ENCODE measurements at regions not wholly inside any gene's neighbourhood (a gene's known extent, or its start where the extent isn't known, plus 50 kb on each side); places are given as distances from the start of the nearest gene placed in this dataset.

DNA sequence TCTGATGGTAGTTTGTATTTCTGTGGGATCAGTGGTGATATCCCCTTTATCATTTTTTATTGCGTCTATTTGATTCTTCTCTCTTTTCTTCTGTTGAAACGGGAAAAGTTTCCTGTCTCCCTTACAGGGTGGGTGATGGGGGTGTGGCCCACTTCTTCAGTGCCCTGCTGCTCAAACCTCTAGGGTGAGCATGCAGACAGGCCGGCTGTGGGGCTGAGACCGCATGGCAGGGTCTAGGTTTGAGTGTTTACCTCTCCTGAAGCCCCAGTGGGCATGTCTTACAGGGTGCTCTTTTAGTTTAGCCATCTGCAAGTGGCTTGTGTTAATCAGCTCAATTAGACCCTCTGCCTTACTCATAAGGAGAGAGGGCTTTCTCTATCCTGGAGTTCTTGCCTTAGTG lies 450.0 kb upstream of the EPHA3 start:
- WGBS, 2 donors = 93% methylated on average over 4 of the region's 4 CpGs
- intact Hi-C loops (cut with DNase I) = no loop called here
- TF ChIP-seq POLR2AphosphoS5 (IDR thresholded peaks at IDR 0.05) (no peak), EP300 (IDR thresholded peaks at IDR 0.05) (no peak), POLR2A (IDR thresholded peaks at IDR 0.05) (no peak)
- TF ChIP-seq, protein P1, sequence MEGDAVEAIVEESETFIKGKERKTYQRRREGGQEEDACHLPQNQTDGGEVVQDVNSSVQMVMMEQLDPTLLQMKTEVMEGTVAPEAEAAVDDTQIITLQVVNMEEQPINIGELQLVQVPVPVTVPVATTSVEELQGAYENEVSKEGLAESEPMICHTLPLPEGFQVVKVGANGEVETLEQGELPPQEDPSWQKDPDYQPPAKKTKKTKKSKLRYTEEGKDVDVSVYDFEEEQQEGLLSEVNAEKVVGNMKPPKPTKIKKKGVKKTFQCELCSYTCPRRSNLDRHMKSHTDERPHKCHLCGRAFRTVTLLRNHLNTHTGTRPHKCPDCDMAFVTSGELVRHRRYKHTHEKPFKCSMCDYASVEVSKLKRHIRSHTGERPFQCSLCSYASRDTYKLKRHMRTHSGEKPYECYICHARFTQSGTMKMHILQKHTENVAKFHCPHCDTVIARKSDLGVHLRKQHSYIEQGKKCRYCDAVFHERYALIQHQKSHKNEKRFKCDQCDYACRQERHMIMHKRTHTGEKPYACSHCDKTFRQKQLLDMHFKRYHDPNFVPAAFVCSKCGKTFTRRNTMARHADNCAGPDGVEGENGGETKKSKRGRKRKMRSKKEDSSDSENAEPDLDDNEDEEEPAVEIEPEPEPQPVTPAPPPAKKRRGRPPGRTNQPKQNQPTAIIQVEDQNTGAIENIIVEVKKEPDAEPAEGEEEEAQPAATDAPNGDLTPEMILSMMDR (IDR thresholded peaks at IDR 0.05) = no peak
- H3K36me3 ChIP-seq = no peaks in the 10 kb centered on the region
- no peak overlapping the region for H3K27ac ChIP-seq
- H3K4me3 ChIP-seq = no peak overlapping the region
- H3K4me1 ChIP-seq = no peaks in the 10 kb centered on the region
- no peak for DNase-seq
- no peaks in the 10 kb centered on the region for H3K27me3 ChIP-seq
- no peaks in the 10 kb centered on the region for H3K9me3 ChIP-seq

DNA sequence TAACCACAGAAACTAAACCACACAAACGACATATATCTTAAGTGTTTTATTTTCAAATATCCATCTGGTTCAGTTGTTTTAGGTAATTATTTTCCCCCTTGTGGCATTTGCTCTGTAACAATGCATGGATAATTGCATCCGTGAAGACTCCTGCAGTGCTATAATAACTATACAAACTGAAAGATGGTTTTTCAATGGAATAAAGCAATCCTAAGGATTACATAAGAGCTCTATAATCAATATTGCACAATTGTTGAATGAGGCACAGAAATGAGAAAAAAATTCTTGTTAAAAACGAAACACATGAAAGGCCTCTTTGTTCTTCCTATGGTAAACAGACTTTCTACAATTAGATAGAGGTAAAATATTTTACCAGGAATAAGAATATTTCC lies 446.0 kb upstream of the EPHA3 start:
- H3K4me3 ChIP-seq = no peak overlapping the region
- H3K36me3 ChIP-seq = no peaks in the 10 kb centered on the region
- H3K9me3 ChIP-seq = no peaks in the 10 kb centered on the region
- no peaks in the 10 kb centered on the region for H3K4me1 ChIP-seq
- intact Hi-C loops (cut with DNase I) = no loop called here
- WGBS, 2 donors = 17 to 50% methylated on average over 3 of the region's 3 CpGs
- DNase-seq = no peak
- no peaks in the 10 kb centered on the region for H3K27me3 ChIP-seq
- TF ChIP-seq EP300 (IDR thresholded peaks at IDR 0.05) = no peak
- TF ChIP-seq, protein P1 (IDR thresholded peaks at IDR 0.05) = no peak
- no peak for TF ChIP-seq POLR2A (IDR thresholded peaks at IDR 0.05)
- no peak for TF ChIP-seq POLR2AphosphoS5 (IDR thresholded peaks at IDR 0.05)
- H3K27ac ChIP-seq = no peak overlapping the region

DNA sequence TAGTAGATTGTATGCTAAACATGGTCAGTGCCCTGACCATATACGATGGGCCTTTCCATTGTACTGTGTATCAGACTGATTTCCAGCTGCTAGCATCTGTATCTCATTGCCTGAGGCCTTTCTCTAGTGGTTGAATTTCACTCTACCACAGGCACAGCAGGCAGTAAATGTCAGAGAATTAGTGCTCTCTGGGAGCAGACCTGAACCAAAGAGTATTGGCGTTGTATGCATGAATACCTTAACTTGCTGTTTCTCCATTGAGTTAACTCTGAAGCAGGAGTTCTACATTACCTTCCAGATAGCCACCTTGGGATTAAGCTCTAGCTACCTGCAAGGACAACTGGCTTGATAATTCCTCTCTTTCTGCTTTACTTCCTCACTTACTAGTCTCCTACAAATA lies 439.2 kb upstream of the EPHA3 start:
- intact Hi-C loops (cut with DNase I) = no loop called here
- no peak for TF ChIP-seq POLR2AphosphoS5 (IDR thresholded peaks at IDR 0.05)
- TF ChIP-seq POLR2A (IDR thresholded peaks at IDR 0.05) = no peak
- TF ChIP-seq EP300 (IDR thresholded peaks at IDR 0.05) = no peak
- TF ChIP-seq, protein P1 (IDR thresholded peaks at IDR 0.05) = no peak
- WGBS, 2 donors = 83 to 88% methylated on average over 2 of the region's 2 CpGs
- no peaks in the 10 kb centered on the region for H3K27me3 ChIP-seq
- no peak overlapping the region for H3K4me3 ChIP-seq
- no peak overlapping the region for H3K27ac ChIP-seq
- no peaks in the 10 kb centered on the region for H3K36me3 ChIP-seq
- no peaks in the 10 kb centered on the region for H3K4me1 ChIP-seq
- no peak for DNase-seq
- H3K9me3 ChIP-seq = no peaks in the 10 kb centered on the region

DNA sequence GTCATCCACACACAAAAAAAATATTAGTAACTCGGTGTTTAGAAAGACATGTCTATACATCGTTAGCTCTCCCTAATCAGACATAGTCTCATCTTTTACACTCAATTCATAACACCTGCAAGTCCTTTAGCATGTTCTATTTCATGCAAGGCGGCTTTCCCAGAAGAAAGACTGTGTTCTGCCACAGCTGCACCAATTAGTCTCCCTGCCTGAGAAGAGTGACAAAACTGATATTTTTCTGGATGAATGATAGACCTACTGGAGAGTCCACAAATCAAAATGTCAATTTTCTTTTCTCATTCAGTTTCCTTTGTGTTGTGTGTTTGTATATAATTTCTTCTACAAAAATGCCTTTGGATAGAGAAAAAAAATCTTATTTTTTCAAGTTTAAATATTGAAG lies 435.8 kb upstream of the EPHA3 start:
- Histone ChIP-seq H3K4me3 (no peak overlapping the region), H3K4me1 (no peaks in the 10 kb centered on the region), H3K36me3 (no peaks in the 10 kb centered on the region), H3K27me3 (no peaks in the 10 kb centered on the region), H3K9me3 (no peaks in the 10 kb centered on the region), H3K27ac (no peak overlapping the region)
- no peak for TF ChIP-seq EP300 (IDR thresholded peaks at IDR 0.05)
- TF ChIP-seq POLR2A (IDR thresholded peaks at IDR 0.05) = no peak
- no peak for TF ChIP-seq POLR2AphosphoS5 (IDR thresholded peaks at IDR 0.05)
- TF ChIP-seq, protein P1 (IDR thresholded peaks at IDR 0.05) = no peak
- DNase-seq = no peak
- WGBS, 2 donors = 80 to 92% methylated on average over 3 of the region's 3 CpGs
- intact Hi-C loops (cut with DNase I) = no loop called here

DNA sequence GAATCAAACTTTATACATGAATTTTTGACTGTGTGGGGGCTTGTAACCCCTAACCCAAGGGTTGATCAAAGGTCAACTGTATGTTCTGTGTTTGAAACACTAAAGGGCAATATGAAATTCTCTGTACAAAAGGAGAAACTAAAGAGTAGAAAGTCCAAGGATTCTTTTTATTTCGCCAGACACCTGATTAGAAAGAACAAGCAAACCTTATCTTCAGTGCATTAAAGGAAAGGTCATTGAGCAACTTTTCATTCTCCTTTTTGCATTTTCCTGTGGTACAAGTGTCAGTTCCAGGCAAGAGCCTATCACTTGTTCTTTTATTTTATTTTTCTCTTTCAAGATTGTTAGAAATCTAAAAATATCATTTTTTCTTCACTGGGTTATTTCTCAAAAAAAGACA lies 430.1 kb upstream of the EPHA3 start:
- no peaks in the 10 kb centered on the region for H3K9me3 ChIP-seq
- intact Hi-C loops (cut with DNase I) = no loop called here
- WGBS, 2 donors = 25 to 67% methylated on average over 1 of the region's 1 CpG
- no peak for TF ChIP-seq EP300 (IDR thresholded peaks at IDR 0.05)
- TF ChIP-seq, protein P1 (IDR thresholded peaks at IDR 0.05) = no peak
- TF ChIP-seq POLR2A (IDR thresholded peaks at IDR 0.05) = no peak
- TF ChIP-seq POLR2AphosphoS5 (IDR thresholded peaks at IDR 0.05) = no peak
- no peak for DNase-seq
- no peaks in the 10 kb centered on the region for H3K36me3 ChIP-seq
- H3K4me3 ChIP-seq = no peak overlapping the region
- H3K4me1 ChIP-seq = no peaks in the 10 kb centered on the region
- no peaks in the 10 kb centered on the region for H3K27me3 ChIP-seq
- no peak overlapping the region for H3K27ac ChIP-seq
